ENCODE measurements at regions not wholly inside any gene's neighbourhood (a gene's known extent, or its start where the extent isn't known, plus 50 kb on each side); places are given as distances from the start of the nearest gene placed in this dataset.

DNA sequence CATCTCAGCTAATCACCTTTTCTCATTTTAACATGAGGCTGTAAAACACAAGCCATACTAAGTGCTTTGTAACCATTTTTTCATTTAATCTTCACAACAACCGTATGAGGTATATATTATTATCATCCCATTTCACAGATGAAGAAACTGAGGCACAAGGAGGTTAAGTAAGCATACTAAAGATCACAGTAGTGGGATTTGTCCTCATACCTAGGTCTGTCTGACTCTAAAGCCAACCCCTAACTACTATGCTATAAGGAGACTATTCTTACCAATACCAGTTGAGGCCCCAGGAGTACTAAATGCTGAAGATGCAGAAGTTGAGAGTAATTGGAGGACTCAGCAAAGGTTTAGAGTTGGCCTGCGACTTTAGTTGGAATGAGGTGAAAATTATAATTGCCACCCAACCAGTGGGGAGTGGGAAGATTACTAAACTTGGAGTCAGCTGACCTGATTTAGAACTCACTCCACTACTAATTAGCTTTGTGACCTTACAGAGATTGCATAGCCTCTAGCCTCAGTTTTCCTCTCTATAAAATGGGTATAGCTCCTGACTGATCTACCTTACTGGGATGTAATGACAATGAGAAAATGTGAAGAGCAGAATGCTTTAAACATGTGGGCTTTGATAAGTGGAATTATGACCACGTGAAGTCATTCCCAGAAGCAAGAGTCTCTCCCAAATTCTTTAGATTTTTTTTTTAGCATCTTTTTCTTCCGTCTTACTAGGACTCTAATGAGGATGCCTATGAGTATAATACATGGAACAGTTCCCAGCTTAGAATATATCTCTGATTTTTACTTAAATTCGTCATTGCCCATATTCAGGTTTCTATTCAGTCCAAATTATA, 85.8 kb upstream of the IPO9 start:
- Histone ChIP-seq H3K4me1 (ENCODE audit: insufficient read depth, low read length) (peaks cover 45% of the 10 kb centered on the region), H3K36me3 (ENCODE audit: insufficient read depth, low read length) (no peaks in the 10 kb centered on the region), H3K27ac (ENCODE audit: low read depth, low read length) (no peak overlapping the region), H3K27me3 (ENCODE audit: control insufficient read depth in 1 of 2, insufficient read depth in 2 of 2, low read length in 2 of 2) (no peaks in the 10 kb centered on the region), H3K9ac (ENCODE audit: low read length) (no peak overlapping the region), H3K9me3 (ENCODE audit: low read length) (no peaks in the 10 kb centered on the region), H3K4me3 (ENCODE audit: low read depth in 1 of 2, low read length in 2 of 2) (no peak overlapping the region)

DNA sequence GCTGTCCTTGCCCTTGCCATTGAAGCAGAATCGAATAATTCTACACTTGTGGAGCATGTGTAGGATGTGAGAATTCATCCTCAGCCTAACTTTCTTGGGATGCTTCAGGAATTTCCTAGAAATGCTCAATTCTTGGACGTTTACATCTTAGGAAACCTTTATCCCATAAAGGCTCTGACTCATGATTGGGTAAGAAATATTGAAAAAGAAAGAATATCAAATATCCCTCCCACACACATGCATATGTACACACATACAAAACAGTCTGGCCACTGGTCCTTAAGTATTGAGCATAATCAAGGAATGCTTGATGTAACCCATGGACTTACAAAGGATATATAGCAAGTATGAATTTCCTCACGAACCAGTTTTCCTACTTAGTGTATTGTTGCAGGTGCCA, 83.9 kb upstream of the IPO9 start:
- H3K27me3 ChIP-seq (ENCODE audit: control insufficient read depth in 1 of 2, insufficient read depth in 2 of 2, low read length in 2 of 2), result no peaks in the 10 kb centered on the region
- no peaks in the 10 kb centered on the region for H3K36me3 ChIP-seq (ENCODE audit: insufficient read depth, low read length)
- no peaks in the 10 kb centered on the region for H3K9me3 ChIP-seq (ENCODE audit: low read length)
- H3K9ac ChIP-seq (ENCODE audit: low read length), result no peak overlapping the region
- H3K4me3 ChIP-seq (ENCODE audit: low read depth in 1 of 2, low read length in 2 of 2), result no peak overlapping the region
- no peak overlapping the region for H3K27ac ChIP-seq (ENCODE audit: low read depth, low read length)
- H3K4me1 ChIP-seq (ENCODE audit: insufficient read depth, low read length), result peaks cover 37% of the 10 kb centered on the region

DNA sequence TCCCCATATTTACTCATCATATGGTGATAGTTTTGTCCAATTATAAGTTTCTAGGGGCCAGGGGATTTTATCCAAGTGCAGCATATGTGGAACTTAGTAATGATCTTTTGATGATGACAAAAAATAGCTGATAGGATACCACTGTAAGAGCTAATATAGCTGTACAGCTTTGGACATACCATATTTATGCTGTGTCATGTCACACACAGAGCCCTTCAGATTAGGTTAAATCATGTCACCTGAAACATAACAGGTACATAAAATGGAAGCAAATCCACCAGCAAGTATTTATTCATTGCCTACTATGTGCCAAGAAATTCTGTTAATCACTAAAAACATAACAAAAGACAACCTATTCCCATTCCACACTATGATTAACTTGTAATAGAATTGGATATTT, 82.8 kb upstream of the IPO9 start:
- no peak overlapping the region for H3K27ac ChIP-seq (ENCODE audit: low read depth, low read length)
- H3K4me1 ChIP-seq (ENCODE audit: insufficient read depth, low read length), result peaks cover 34% of the 10 kb centered on the region
- H3K36me3 ChIP-seq (ENCODE audit: insufficient read depth, low read length), result no peaks in the 10 kb centered on the region
- no peaks in the 10 kb centered on the region for H3K27me3 ChIP-seq (ENCODE audit: control insufficient read depth in 1 of 2, insufficient read depth in 2 of 2, low read length in 2 of 2)
- no peak overlapping the region for H3K9ac ChIP-seq (ENCODE audit: low read length)
- H3K4me3 ChIP-seq (ENCODE audit: low read depth in 1 of 2, low read length in 2 of 2), result no peak overlapping the region
- H3K9me3 ChIP-seq (ENCODE audit: low read length), result no peaks in the 10 kb centered on the region

DNA sequence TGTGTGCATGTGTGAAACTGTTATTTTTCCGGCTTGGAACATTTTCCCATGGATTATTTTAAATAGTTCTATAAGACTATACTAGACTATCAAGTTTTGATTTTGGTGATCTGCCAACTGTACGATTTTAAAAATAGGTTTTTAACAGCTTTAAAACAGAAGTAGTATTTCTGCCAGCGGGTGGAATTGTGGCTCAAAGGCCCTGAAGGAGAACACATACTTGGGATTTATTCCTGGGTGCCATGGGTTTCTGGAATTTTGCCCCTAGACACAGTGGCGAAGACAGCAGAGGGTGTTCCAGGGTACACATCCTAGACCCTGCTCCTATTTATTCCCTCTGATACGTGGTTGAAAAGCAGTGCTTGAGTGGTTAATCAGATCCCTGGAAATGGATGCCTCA, 81.7 kb upstream of the IPO9 start:
- no peak overlapping the region for H3K9ac ChIP-seq (ENCODE audit: low read length)
- H3K27me3 ChIP-seq (ENCODE audit: control insufficient read depth in 1 of 2, insufficient read depth in 2 of 2, low read length in 2 of 2), result no peaks in the 10 kb centered on the region
- H3K27ac ChIP-seq (ENCODE audit: low read depth, low read length), result no peak overlapping the region
- no peaks in the 10 kb centered on the region for H3K36me3 ChIP-seq (ENCODE audit: insufficient read depth, low read length)
- H3K4me3 ChIP-seq (ENCODE audit: low read depth in 1 of 2, low read length in 2 of 2), result no peak overlapping the region
- H3K4me1 ChIP-seq (ENCODE audit: insufficient read depth, low read length), result peaks cover 27% of the 10 kb centered on the region
- no peaks in the 10 kb centered on the region for H3K9me3 ChIP-seq (ENCODE audit: low read length)

DNA sequence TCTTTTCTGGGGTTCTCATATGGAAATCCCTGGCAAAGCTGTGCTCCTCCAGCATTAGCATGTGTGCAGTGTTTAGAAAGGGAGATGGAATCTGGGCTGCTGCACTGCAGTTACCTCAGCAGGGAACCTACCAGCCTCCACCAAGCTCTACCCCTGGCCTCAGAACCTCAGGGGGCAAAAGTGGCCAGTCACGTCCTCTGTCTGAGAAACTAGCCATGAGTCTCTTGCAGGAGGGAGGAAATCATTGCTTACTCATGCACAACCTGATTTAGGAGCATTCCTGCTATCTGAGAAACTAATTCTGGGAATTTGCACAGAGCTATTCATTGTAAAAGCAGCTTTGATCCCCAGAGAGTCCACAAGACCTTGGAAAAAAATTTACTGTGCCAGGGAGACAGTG, 80.6 kb upstream of the IPO9 start:
- no peaks in the 10 kb centered on the region for H3K9me3 ChIP-seq (ENCODE audit: low read length)
- H3K4me3 ChIP-seq (ENCODE audit: low read depth in 1 of 2, low read length in 2 of 2), result no peak overlapping the region
- peaks cover 23% of the 10 kb centered on the region for H3K4me1 ChIP-seq (ENCODE audit: insufficient read depth, low read length)
- no peak overlapping the region for H3K9ac ChIP-seq (ENCODE audit: low read length)
- H3K27ac ChIP-seq (ENCODE audit: low read depth, low read length), result no peak overlapping the region
- no peaks in the 10 kb centered on the region for H3K36me3 ChIP-seq (ENCODE audit: insufficient read depth, low read length)
- no peaks in the 10 kb centered on the region for H3K27me3 ChIP-seq (ENCODE audit: control insufficient read depth in 1 of 2, insufficient read depth in 2 of 2, low read length in 2 of 2)

DNA sequence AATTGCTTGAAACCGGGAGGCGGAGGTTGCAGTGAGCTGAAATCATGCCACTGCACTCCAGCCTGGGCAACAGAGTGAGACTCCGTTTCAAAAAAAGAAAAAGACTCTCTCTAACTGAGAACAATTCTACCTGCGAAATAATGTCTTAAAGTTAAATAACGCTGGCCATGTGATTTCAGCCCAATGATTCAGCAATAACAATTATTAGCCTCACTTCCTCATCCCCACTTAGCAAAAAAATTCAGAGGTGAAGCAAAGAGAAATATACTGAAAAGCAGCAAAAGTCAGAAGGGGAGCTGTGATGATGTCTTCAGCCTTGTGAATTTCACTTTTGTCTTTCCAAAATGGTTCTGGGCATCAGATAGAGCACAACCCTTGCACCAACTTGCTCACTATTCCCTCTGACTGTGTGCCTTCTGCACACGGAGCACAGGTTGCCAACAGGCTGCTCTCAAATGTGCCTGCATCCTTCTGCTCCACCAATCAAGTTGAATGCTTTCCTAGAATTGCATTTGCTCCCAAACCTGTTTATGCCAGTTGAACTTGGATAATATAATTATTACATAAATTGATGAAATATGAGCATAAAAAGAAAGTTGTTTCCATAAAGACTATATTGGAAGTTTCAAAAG, 79.8 kb upstream of the IPO9 start:
- Histone ChIP-seq H3K9ac (ENCODE audit: low read length) (no peak overlapping the region), H3K27ac (ENCODE audit: low read depth, low read length) (no peak overlapping the region), H3K36me3 (ENCODE audit: insufficient read depth, low read length) (no peaks in the 10 kb centered on the region)

DNA sequence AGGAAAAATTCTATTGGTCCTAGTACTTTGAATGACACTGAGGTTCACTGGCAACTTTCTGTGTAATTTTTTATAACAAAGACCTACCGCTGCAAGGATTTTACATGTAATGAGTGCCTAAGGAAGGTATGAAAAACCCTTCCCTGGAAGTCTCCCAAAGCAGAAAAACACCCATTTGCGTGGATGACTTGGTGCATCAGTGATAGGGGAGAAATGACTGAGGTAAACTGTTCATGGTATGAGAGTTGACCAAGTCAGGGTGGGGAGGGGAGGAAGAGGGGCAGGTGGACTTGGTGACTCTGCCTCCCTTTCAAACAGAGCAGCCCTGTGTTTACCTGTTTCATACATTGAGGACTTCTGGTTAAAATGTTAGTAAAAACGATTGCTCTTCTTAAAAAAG, 78.8 kb upstream of the IPO9 start:
- Histone ChIP-seq H3K4me3 (ENCODE audit: low read depth in 1 of 2, low read length in 2 of 2) (no peak overlapping the region), H3K4me1 (ENCODE audit: insufficient read depth, low read length) (peaks cover 32% of the 10 kb centered on the region), H3K36me3 (ENCODE audit: insufficient read depth, low read length) (no peaks in the 10 kb centered on the region), H3K9ac (ENCODE audit: low read length) (no peak overlapping the region), H3K27ac (ENCODE audit: low read depth, low read length) (no peak overlapping the region), H3K27me3 (ENCODE audit: control insufficient read depth in 1 of 2, insufficient read depth in 2 of 2, low read length in 2 of 2) (no peaks in the 10 kb centered on the region), H3K9me3 (ENCODE audit: low read length) (no peaks in the 10 kb centered on the region)

More for the DNA sequence above, 79.8 kb upstream of the IPO9 start:
- peaks cover 30% of the 10 kb centered on the region for H3K4me1 ChIP-seq (ENCODE audit: insufficient read depth, low read length)
- no peaks in the 10 kb centered on the region for H3K27me3 ChIP-seq (ENCODE audit: control insufficient read depth in 1 of 2, insufficient read depth in 2 of 2, low read length in 2 of 2)
- H3K4me3 ChIP-seq (ENCODE audit: low read depth in 1 of 2, low read length in 2 of 2), result no peak overlapping the region
- H3K9me3 ChIP-seq (ENCODE audit: low read length), result no peaks in the 10 kb centered on the region

DNA sequence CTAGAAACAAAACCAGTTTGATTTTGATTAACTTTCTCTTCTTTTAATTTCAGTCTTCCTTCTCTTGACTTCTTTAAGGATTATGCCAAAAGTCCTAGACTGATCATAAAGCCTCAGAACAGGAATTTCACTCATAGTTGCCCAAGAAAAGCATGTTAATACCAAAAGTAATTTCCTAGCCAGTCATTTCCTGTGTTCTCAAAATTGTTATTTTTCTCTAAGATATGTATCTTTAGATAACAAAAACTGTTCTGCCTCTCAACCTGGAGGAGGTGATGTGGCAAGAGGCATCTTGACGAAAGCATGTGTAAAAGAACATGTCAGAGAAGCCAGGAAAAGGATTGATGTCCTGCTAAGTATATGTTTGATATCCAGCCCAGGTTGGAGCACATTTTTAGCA, 78.0 kb upstream of the IPO9 start:
- H3K27ac ChIP-seq (ENCODE audit: low read depth, low read length), result no peak overlapping the region
- H3K36me3 ChIP-seq (ENCODE audit: insufficient read depth, low read length), result no peaks in the 10 kb centered on the region
- no peaks in the 10 kb centered on the region for H3K9me3 ChIP-seq (ENCODE audit: low read length)
- H3K4me1 ChIP-seq (ENCODE audit: insufficient read depth, low read length), result peaks cover 32% of the 10 kb centered on the region
- H3K9ac ChIP-seq (ENCODE audit: low read length), result no peak overlapping the region
- H3K4me3 ChIP-seq (ENCODE audit: low read depth in 1 of 2, low read length in 2 of 2), result no peak overlapping the region
- H3K27me3 ChIP-seq (ENCODE audit: control insufficient read depth in 1 of 2, insufficient read depth in 2 of 2, low read length in 2 of 2), result no peaks in the 10 kb centered on the region

DNA sequence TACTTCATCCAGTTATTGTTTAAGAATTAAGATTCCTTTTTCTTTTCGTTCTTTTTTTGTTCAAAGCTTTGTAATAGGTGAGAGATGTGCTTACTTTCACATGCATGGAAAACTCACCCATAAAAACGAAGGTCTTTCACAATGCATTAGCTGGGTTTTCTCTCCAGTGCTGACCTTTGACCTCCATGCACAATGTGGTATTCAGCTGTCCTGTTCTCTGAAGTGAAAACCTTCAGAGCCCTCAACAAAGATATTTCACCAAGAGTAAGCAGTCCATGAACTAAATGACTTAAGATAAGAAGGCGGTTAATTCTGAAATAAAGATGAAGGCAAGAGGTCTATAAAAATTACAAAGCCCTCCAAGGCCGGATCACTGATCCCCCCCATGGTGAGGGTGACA, 77.1 kb upstream of the IPO9 start:
- Histone ChIP-seq H3K9me3 (ENCODE audit: low read length) (no peaks in the 10 kb centered on the region), H3K27ac (ENCODE audit: low read depth, low read length) (no peak overlapping the region), H3K4me1 (ENCODE audit: insufficient read depth, low read length) (peaks cover 37% of the 10 kb centered on the region), H3K4me3 (ENCODE audit: low read depth in 1 of 2, low read length in 2 of 2) (no peak overlapping the region), H3K27me3 (ENCODE audit: control insufficient read depth in 1 of 2, insufficient read depth in 2 of 2, low read length in 2 of 2) (no peaks in the 10 kb centered on the region), H3K36me3 (ENCODE audit: insufficient read depth, low read length) (no peaks in the 10 kb centered on the region), H3K9ac (ENCODE audit: low read length) (no peak overlapping the region)

DNA sequence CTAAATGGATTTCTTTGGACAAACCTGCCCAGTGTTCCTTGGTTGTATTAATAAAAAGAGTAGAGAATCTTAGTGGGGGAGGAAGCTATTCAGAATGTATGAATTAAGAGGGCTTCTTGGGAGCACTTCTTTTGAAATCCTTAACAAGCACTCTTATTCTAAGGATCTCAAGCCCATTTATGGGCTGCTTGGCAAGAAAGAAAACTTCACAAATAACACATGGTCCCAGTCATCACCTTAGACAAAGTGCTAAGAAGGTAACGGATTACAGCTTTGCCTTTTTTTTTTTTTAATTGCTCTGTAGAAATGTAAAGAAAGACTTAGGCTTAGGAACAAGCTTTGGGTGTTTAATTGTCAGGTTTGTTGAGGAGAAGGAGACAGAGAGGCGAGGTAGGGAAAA, 76.6 kb upstream of the IPO9 start:
- Histone ChIP-seq H3K27ac (ENCODE audit: low read depth, low read length) (no peak overlapping the region), H3K4me3 (ENCODE audit: low read depth in 1 of 2, low read length in 2 of 2) (no peak overlapping the region), H3K9ac (ENCODE audit: low read length) (no peak overlapping the region), H3K27me3 (ENCODE audit: control insufficient read depth in 1 of 2, insufficient read depth in 2 of 2, low read length in 2 of 2) (no peaks in the 10 kb centered on the region), H3K9me3 (ENCODE audit: low read length) (no peaks in the 10 kb centered on the region), H3K36me3 (ENCODE audit: insufficient read depth, low read length) (no peaks in the 10 kb centered on the region), H3K4me1 (ENCODE audit: insufficient read depth, low read length) (peaks cover 36% of the 10 kb centered on the region)

DNA sequence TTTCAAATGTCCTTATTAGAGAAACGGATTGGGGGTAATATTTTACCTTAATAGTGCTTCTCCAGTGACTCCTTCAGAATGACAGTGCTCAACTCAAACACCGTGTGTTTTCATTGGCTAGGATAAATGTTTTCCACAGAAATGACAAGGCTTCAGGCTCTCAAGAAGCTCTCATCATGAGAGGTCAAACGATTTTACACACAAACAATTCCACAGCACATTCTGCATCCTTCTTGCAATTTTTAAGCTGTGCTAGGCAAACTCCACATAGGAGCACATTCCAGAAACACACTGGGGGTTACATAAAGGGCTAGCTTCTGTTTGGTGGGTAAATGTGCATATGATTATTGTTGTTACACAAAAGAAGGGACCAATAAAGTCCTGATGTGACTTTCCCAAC, 75.5 kb upstream of the IPO9 start:
- Histone ChIP-seq H3K4me1 (ENCODE audit: insufficient read depth, low read length) (peaks cover 24% of the 10 kb centered on the region), H3K4me3 (ENCODE audit: low read depth in 1 of 2, low read length in 2 of 2) (no peak overlapping the region), H3K9ac (ENCODE audit: low read length) (no peak overlapping the region), H3K27me3 (ENCODE audit: control insufficient read depth in 1 of 2, insufficient read depth in 2 of 2, low read length in 2 of 2) (no peaks in the 10 kb centered on the region), H3K36me3 (ENCODE audit: insufficient read depth, low read length) (no peaks in the 10 kb centered on the region), H3K9me3 (ENCODE audit: low read length) (no peaks in the 10 kb centered on the region), H3K27ac (ENCODE audit: low read depth, low read length) (no peak overlapping the region)

DNA sequence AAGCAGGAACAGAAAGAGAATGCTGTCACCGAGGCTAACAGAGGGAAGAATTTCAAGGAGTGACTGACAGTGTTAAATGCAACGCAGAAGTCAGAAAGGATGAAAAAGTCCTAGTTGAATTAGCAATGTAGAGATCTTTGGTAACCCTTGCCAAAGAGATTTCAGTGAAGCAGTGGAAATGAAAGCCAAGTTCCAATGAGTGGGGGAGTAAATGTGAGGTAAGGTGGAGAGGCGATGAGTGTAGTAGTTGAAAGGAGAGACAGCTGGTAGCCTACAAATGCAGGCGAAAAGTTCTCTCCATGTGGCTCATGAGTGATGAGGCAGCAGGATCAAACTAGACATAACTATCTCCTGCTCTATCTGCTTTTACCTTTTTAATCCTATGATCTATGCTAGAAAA, 74.6 kb upstream of the IPO9 start:
- Histone ChIP-seq H3K4me1 (ENCODE audit: insufficient read depth, low read length) (peaks cover 25% of the 10 kb centered on the region), H3K27me3 (ENCODE audit: control insufficient read depth in 1 of 2, insufficient read depth in 2 of 2, low read length in 2 of 2) (no peaks in the 10 kb centered on the region), H3K36me3 (ENCODE audit: insufficient read depth, low read length) (no peaks in the 10 kb centered on the region), H3K9me3 (ENCODE audit: low read length) (no peaks in the 10 kb centered on the region), H3K27ac (ENCODE audit: low read depth, low read length) (no peak overlapping the region), H3K9ac (ENCODE audit: low read length) (no peak overlapping the region), H3K4me3 (ENCODE audit: low read depth in 1 of 2, low read length in 2 of 2) (no peak overlapping the region)
